ENCODE measurements at regions not wholly inside any gene's neighbourhood (a gene's known extent, or its start where the extent isn't known, plus 50 kb on each side); places are given as distances from the start of the nearest gene placed in this dataset.

- no peak overlapping the region for H3K4me2 ChIP-seq (ENCODE audit: low read depth, low read length, poor library complexity, severe bottlenecking)
- no peaks in the 10 kb centered on the region for H4K20me1 ChIP-seq (ENCODE audit: insufficient read depth, low read length, poor library complexity, severe bottlenecking)
- H3K36me3 ChIP-seq (ENCODE audit: insufficient read depth, low read length): no peaks in the 10 kb centered on the region
- no peaks in the 10 kb centered on the region for H3K79me2 ChIP-seq (ENCODE audit: insufficient read depth, low read length)
- no peak overlapping the region for H2AFZ ChIP-seq (ENCODE audit: low read length)
- no peaks in the 10 kb centered on the region for H3K4me1 ChIP-seq (ENCODE audit: insufficient read depth, low read length, poor library complexity, severe bottlenecking)
- no peaks in the 10 kb centered on the region for H3K27me3 ChIP-seq (ENCODE audit: insufficient read depth, low read length, poor library complexity, severe bottlenecking)
- H3K9me3 ChIP-seq (ENCODE audit: insufficient read depth, low read depth, low read length): peaks cover 5% of the 10 kb centered on the region; the same call in 1 of the 2 replicates
- no peaks in the 10 kb centered on the region for H3F3A ChIP-seq (ENCODE audit: low read depth)
- TF ChIP-seq, protein P1, sequence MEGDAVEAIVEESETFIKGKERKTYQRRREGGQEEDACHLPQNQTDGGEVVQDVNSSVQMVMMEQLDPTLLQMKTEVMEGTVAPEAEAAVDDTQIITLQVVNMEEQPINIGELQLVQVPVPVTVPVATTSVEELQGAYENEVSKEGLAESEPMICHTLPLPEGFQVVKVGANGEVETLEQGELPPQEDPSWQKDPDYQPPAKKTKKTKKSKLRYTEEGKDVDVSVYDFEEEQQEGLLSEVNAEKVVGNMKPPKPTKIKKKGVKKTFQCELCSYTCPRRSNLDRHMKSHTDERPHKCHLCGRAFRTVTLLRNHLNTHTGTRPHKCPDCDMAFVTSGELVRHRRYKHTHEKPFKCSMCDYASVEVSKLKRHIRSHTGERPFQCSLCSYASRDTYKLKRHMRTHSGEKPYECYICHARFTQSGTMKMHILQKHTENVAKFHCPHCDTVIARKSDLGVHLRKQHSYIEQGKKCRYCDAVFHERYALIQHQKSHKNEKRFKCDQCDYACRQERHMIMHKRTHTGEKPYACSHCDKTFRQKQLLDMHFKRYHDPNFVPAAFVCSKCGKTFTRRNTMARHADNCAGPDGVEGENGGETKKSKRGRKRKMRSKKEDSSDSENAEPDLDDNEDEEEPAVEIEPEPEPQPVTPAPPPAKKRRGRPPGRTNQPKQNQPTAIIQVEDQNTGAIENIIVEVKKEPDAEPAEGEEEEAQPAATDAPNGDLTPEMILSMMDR (conservative IDR thresholded peaks at IDR 0.05; ENCODE audit: low read length): no peak
- TF ChIP-seq EZH2phosphoT487 (IDR thresholded peaks at IDR 0.05; ENCODE audit: borderline replicate concordance): no peak
- H3K4me3 ChIP-seq (ENCODE audit: low read length, poor library complexity, severe bottlenecking): no peak overlapping the region
- no peak overlapping the region for H3K9ac ChIP-seq (ENCODE audit: low read depth, low read length, poor library complexity, severe bottlenecking)
- no peaks in the 10 kb centered on the region for H3K9me2 ChIP-seq (replicated peaks; ENCODE audit: low read depth, low read length)
Measured at GRCh38 chr3:6580808-6581207, 280.1 kb upstream of the GRM7 start.

DNA sequence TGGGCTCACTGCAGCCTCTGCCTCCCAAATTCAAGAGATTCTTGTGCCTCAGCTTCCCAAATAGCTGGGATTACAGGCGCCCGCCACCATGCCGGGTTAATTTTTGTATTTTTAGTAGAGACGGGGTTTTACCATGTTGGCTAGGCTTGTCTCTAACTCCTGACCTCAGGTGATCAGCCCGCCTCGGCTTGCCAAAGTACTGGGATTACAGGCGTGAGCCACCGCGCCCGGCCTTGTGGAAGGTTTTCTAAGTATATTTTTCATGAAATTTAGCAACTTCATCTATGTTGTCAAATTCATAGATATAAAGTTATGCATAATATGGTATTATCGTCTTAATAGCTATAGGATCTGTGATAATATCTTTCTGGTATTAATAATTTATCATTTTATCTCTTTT is 275.6 kb upstream of the GRM7 start:
- no peak overlapping the region for H2AFZ ChIP-seq (ENCODE audit: low read length)
- H3K4me2 ChIP-seq (ENCODE audit: low read depth, low read length, poor library complexity, severe bottlenecking): no peak overlapping the region
- no peaks in the 10 kb centered on the region for H3K79me2 ChIP-seq (ENCODE audit: insufficient read depth, low read length)
- H3K9me2 ChIP-seq (replicated peaks; ENCODE audit: low read depth, low read length): no peaks in the 10 kb centered on the region
- H4K20me1 ChIP-seq (ENCODE audit: insufficient read depth, low read length, poor library complexity, severe bottlenecking): no peaks in the 10 kb centered on the region
- TF ChIP-seq EZH2phosphoT487 (IDR thresholded peaks at IDR 0.05; ENCODE audit: borderline replicate concordance): no peak
- no peaks in the 10 kb centered on the region for H3K27me3 ChIP-seq (ENCODE audit: insufficient read depth, low read length, poor library complexity, severe bottlenecking)
- no peak overlapping the region for H3K4me3 ChIP-seq (ENCODE audit: low read length, poor library complexity, severe bottlenecking)
- H3K9me3 ChIP-seq (ENCODE audit: insufficient read depth, low read depth, low read length): no peaks in the 10 kb centered on the region
- no peaks in the 10 kb centered on the region for H3F3A ChIP-seq (ENCODE audit: low read depth)
- H3K36me3 ChIP-seq (ENCODE audit: insufficient read depth, low read length): no peaks in the 10 kb centered on the region
- no peaks in the 10 kb centered on the region for H3K4me1 ChIP-seq (ENCODE audit: insufficient read depth, low read length, poor library complexity, severe bottlenecking)
- H3K9ac ChIP-seq (ENCODE audit: low read depth, low read length, poor library complexity, severe bottlenecking): no peak overlapping the region

- H3K4me3 ChIP-seq (ENCODE audit: low read length, poor library complexity, severe bottlenecking): no peak overlapping the region
- H3K79me2 ChIP-seq (ENCODE audit: insufficient read depth, low read length): no peaks in the 10 kb centered on the region
- H3K9me2 ChIP-seq (replicated peaks; ENCODE audit: low read depth, low read length): no peaks in the 10 kb centered on the region
- no peaks in the 10 kb centered on the region for H3F3A ChIP-seq (ENCODE audit: low read depth)
- H3K4me1 ChIP-seq (ENCODE audit: insufficient read depth, low read length, poor library complexity, severe bottlenecking): no peaks in the 10 kb centered on the region
- H2AFZ ChIP-seq (ENCODE audit: low read length): no peak overlapping the region
- TF ChIP-seq EZH2phosphoT487 (IDR thresholded peaks at IDR 0.05; ENCODE audit: borderline replicate concordance): no peak
- TF ChIP-seq, protein P1 (conservative IDR thresholded peaks at IDR 0.05; ENCODE audit: low read length): no peak
- no peak overlapping the region for H3K4me2 ChIP-seq (ENCODE audit: low read depth, low read length, poor library complexity, severe bottlenecking)
- no peak overlapping the region for H3K9ac ChIP-seq (ENCODE audit: low read depth, low read length, poor library complexity, severe bottlenecking)
- H4K20me1 ChIP-seq (ENCODE audit: insufficient read depth, low read length, poor library complexity, severe bottlenecking): no peaks in the 10 kb centered on the region
- H3K36me3 ChIP-seq (ENCODE audit: insufficient read depth, low read length): no peaks in the 10 kb centered on the region
- H3K9me3 ChIP-seq (ENCODE audit: insufficient read depth, low read depth, low read length): no peaks in the 10 kb centered on the region
- no peaks in the 10 kb centered on the region for H3K27me3 ChIP-seq (ENCODE audit: insufficient read depth, low read length, poor library complexity, severe bottlenecking)
Measured at GRCh38 chr3:6600237-6600636, 260.7 kb upstream of the GRM7 start.

- H3K27me3 ChIP-seq (ENCODE audit: insufficient read depth, low read length, poor library complexity, severe bottlenecking): no peaks in the 10 kb centered on the region
- H3K9me2 ChIP-seq (replicated peaks; ENCODE audit: low read depth, low read length): no peaks in the 10 kb centered on the region
- no peak overlapping the region for H3K9ac ChIP-seq (ENCODE audit: low read depth, low read length, poor library complexity, severe bottlenecking)
- H3K9me3 ChIP-seq (ENCODE audit: insufficient read depth, low read depth, low read length): no peaks in the 10 kb centered on the region
- H3K36me3 ChIP-seq (ENCODE audit: insufficient read depth, low read length): no peaks in the 10 kb centered on the region
- no peak for TF ChIP-seq EZH2phosphoT487 (IDR thresholded peaks at IDR 0.05; ENCODE audit: borderline replicate concordance)
- TF ChIP-seq, protein P1 (conservative IDR thresholded peaks at IDR 0.05; ENCODE audit: low read length): no peak
- no peaks in the 10 kb centered on the region for H4K20me1 ChIP-seq (ENCODE audit: insufficient read depth, low read length, poor library complexity, severe bottlenecking)
- H2AFZ ChIP-seq (ENCODE audit: low read length): no peak overlapping the region
- H3F3A ChIP-seq (ENCODE audit: low read depth): no peaks in the 10 kb centered on the region
- no peaks in the 10 kb centered on the region for H3K79me2 ChIP-seq (ENCODE audit: insufficient read depth, low read length)
- no peak overlapping the region for H3K4me3 ChIP-seq (ENCODE audit: low read length, poor library complexity, severe bottlenecking)
- no peaks in the 10 kb centered on the region for H3K4me1 ChIP-seq (ENCODE audit: insufficient read depth, low read length, poor library complexity, severe bottlenecking)
- H3K4me2 ChIP-seq (ENCODE audit: low read depth, low read length, poor library complexity, severe bottlenecking): no peak overlapping the region
Measured at GRCh38 chr3:6601374-6601773, 259.5 kb upstream of the GRM7 start.

Measured in Loucy (cell line).